Tibial artery (tissue), 4 donors: ENCODE measurements at regions not wholly inside any gene's neighbourhood (a gene's known extent, or its start where the extent isn't known, plus 50 kb on each side); places are given as distances from the start of the nearest gene placed in this dataset.

Experiments used
- DNase-seq, 2 donors: peaks; one replicate each; pipeline ENCODE4 v3.0.0-alpha.2; 2019
- H3K27ac ChIP-seq, 2 donors: fragments of 200-600 bp; sonication (generic) in 1 of 2; 1 replicate in 1 of 2; 2 replicates in 1 of 2; pipeline ENCODE4 v1.5.1; 2018 to 2019; ENCODE audit warnings: mild to moderate bottlenecking in 1 of 2
- H3K27me3 ChIP-seq, 2 donors: fragments of 200-600 bp; sonication (generic) in 1 of 2; one replicate each; pipeline versions ENCODE4 v1.5.1 to v1.6.0; 2016 to 2019
- H3K36me3 ChIP-seq, 3 donors: fragments of 200-600 bp; sonication (generic) in 2 of 3; one replicate each; pipeline ENCODE4 v1.5.1; 2016 to 2019; ENCODE audit warnings: mild to moderate bottlenecking in 2 of 3
- H3K4me1 ChIP-seq, 4 donors: fragments of 200-600 bp; sonication (generic) in 2 of 4; 1 replicate in 3 of 4; 2 replicates in 1 of 4; pipeline ENCODE4 v1.5.1; 2016 to 2019
- H3K4me3 ChIP-seq, 2 donors: fragments of 200-600 bp; sonication (generic) in 1 of 2; 1 replicate in 1 of 2; 2 replicates in 1 of 2; pipeline ENCODE4 v1.5.1; 2018 to 2019; ENCODE audit warnings: mild to moderate bottlenecking in 2 of 2
- H3K9me3 ChIP-seq, 3 donors: fragments of 200-600 bp; sonication (generic) in 1 of 3; one replicate each; pipeline ENCODE4 v1.5.1; 2016 to 2019
- intact Hi-C: fragments of 100-400 bp; cut with DNase I; formaldehyde crosslinking; loops from one replicate; pipeline ENCODE4 v1.15.0; 2023; ENCODE audit warnings: low total_unique reads
- TF ChIP-seq, protein P1 (sequence below), 2 experiments: fragments of 200-600 bp in 1 of 2; fragments of 450-650 bp in 1 of 2; IDR thresholded peaks; one replicate each; pipeline ENCODE4 v1.5.1; 2017 to 2019; ENCODE audit warnings: antibody characterized with exemption in 2 of 2, mild to moderate bottlenecking in 1 of 2, moderate library complexity in 1 of 2

DNA sequence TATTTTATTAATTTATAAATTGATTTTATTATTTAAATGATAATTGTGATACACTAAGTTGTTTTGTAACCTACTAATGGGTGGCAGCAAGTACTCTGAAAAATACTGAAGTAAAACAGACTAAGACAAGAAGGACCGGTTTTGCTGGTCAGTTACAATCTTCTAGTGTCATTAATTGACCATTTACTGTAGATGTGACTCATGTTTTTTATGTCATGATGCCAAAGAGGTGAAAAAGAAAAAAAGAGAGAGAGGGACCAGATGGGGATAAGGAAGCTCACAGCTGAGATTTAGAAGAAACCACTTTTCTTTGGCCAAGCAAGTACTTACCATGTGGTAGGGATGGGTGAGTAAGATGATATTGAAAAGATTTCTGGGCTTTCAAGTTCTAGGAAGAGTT is 955.8 kb upstream of the LRRTM1 start:
- Histone ChIP-seq H3K27ac (no peak overlapping the region), H3K4me3 (no peak overlapping the region), H3K9me3 (no peaks in the 10 kb centered on the region), H3K4me1 (no peaks in the 10 kb centered on the region), H3K27me3 (no peaks in the 10 kb centered on the region), H3K36me3 (no peaks in the 10 kb centered on the region)
- no peak for DNase-seq
- intact Hi-C loops, result no loop called here
- TF ChIP-seq, protein P1, sequence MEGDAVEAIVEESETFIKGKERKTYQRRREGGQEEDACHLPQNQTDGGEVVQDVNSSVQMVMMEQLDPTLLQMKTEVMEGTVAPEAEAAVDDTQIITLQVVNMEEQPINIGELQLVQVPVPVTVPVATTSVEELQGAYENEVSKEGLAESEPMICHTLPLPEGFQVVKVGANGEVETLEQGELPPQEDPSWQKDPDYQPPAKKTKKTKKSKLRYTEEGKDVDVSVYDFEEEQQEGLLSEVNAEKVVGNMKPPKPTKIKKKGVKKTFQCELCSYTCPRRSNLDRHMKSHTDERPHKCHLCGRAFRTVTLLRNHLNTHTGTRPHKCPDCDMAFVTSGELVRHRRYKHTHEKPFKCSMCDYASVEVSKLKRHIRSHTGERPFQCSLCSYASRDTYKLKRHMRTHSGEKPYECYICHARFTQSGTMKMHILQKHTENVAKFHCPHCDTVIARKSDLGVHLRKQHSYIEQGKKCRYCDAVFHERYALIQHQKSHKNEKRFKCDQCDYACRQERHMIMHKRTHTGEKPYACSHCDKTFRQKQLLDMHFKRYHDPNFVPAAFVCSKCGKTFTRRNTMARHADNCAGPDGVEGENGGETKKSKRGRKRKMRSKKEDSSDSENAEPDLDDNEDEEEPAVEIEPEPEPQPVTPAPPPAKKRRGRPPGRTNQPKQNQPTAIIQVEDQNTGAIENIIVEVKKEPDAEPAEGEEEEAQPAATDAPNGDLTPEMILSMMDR (IDR thresholded peaks at IDR 0.05), result no peak

DNA sequence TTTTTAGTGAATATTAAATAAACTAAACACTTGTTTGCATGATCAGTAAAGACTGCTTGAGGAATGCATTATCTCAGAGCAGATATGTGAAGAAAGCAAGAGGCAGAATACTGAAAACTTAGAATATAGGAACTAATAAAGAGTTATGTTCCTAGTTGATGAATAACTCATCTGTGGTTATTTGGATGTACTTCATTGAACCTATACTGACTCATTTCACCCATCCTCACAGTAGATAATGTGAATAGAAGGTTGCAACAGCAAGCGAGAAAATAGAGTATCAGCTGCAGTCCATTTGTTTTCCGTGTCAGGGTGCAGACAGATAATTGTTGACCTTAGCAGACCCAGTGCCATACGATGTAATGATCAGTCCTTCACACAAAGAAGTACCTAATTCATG is 945.7 kb upstream of the LRRTM1 start:
- intact Hi-C loops, result no loop called here
- H3K27me3 ChIP-seq, result no peaks in the 10 kb centered on the region
- no peak overlapping the region for H3K4me3 ChIP-seq
- H3K4me1 ChIP-seq, result no peaks in the 10 kb centered on the region
- TF ChIP-seq, protein P1 (IDR thresholded peaks at IDR 0.05), result no peak
- no peak overlapping the region for H3K27ac ChIP-seq
- no peaks in the 10 kb centered on the region for H3K9me3 ChIP-seq
- H3K36me3 ChIP-seq, result no peaks in the 10 kb centered on the region
- DNase-seq, result no peak

DNA sequence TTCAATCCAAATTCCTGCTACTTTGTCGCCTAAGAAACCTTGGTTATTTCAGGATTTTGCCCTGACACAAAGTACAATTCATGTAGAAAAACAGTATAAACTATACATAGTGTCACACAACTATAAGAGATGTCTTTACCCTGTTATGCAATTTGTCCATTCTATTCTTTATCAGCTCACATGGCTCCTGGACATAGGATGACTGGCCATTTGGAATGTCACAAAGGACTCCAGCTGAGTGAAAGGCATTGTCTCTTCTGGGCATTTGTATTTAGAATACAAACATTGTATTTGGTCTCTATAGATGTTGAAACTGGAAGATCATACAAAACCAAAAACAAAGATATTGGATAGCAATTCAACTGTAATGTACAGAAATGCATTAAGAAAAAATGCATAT is 944.6 kb upstream of the LRRTM1 start:
- TF ChIP-seq, protein P1 (IDR thresholded peaks at IDR 0.05), result no peak
- no peak overlapping the region for H3K4me3 ChIP-seq
- intact Hi-C loops, result no loop called here
- H3K27ac ChIP-seq, result no peak overlapping the region
- H3K4me1 ChIP-seq, result no peaks in the 10 kb centered on the region
- no peaks in the 10 kb centered on the region for H3K27me3 ChIP-seq
- DNase-seq, result no peak
- H3K9me3 ChIP-seq, result no peaks in the 10 kb centered on the region
- H3K36me3 ChIP-seq, result no peaks in the 10 kb centered on the region

DNA sequence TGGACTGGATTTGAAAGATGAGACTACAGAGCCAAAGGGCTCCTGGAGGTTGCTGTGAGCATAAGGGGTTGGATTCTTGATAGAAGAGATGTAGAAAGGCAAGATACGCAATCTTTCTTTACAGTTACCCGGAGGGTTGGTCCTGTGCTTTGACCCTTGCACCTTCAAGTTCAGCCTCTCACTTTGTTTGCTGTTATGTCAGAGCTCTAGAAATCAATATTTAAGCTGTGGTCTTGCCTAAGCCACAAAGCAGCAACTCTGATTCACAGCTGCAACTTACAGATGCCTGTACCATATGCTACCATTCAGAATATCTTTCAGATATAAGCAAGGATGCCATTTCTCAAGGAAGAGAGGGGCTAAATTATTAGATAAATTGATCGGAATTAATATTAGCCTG is 943.1 kb upstream of the LRRTM1 start:
- H3K4me3 ChIP-seq, result no peak overlapping the region
- H3K27ac ChIP-seq, result no peak overlapping the region
- TF ChIP-seq, protein P1 (IDR thresholded peaks at IDR 0.05), result no peak
- no peaks in the 10 kb centered on the region for H3K36me3 ChIP-seq
- intact Hi-C loops, result no loop called here
- H3K9me3 ChIP-seq, result no peaks in the 10 kb centered on the region
- no peaks in the 10 kb centered on the region for H3K27me3 ChIP-seq
- no peaks in the 10 kb centered on the region for H3K4me1 ChIP-seq
- no peak for DNase-seq

DNA sequence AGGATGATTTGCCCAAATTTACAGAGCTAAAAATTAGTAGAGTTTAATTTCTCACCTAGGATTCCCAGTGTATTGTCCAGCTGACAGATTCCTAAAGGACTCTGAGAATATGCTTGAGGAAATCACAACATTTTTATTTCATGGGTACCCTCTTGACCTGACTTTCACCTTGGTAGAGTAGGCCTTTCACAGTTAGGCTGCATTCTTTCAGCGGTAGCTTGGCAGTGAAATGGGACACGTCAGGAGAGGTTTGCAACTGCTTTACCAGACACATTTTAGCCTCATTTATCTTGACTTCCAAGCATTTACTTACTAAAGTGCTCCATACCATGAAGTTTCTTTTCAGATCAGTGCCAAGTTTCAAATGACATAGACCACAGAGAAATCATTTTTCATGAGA is 937.9 kb upstream of the LRRTM1 start:
- Histone ChIP-seq H3K27me3 (no peaks in the 10 kb centered on the region), H3K27ac (no peak overlapping the region), H3K36me3 (no peaks in the 10 kb centered on the region), H3K9me3 (no peaks in the 10 kb centered on the region), H3K4me3 (no peak overlapping the region), H3K4me1 (no peaks in the 10 kb centered on the region)
- TF ChIP-seq, protein P1 (IDR thresholded peaks at IDR 0.05), result no peak
- intact Hi-C loops, result no loop called here
- DNase-seq, result no peak

DNA sequence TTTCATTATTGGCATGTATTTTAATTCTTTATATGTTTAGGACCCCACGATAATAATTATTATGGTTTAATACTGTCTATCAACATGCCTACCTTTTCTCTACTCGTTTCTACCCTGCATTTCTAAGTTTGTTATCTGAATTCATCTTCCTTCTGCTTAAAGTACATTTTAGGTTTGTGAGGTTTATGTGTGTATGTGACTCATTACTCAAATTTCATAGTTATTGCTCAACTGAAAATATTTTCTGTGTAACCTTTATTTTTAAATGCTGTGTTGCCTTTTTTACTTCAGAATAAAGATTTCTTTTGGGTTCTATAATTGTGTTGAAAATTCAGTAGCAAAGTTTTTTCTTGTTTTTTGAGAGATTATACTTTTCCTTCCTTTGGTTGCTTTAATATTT is 933.9 kb upstream of the LRRTM1 start:
- no peak overlapping the region for H3K27ac ChIP-seq
- no peaks in the 10 kb centered on the region for H3K9me3 ChIP-seq
- no peak for DNase-seq
- no peak overlapping the region for H3K4me3 ChIP-seq
- intact Hi-C loops, result no loop called here
- no peaks in the 10 kb centered on the region for H3K36me3 ChIP-seq
- no peaks in the 10 kb centered on the region for H3K27me3 ChIP-seq
- no peaks in the 10 kb centered on the region for H3K4me1 ChIP-seq
- TF ChIP-seq, protein P1 (IDR thresholded peaks at IDR 0.05), result no peak
